Stimulated activated CD8-positive, alpha-beta memory T cell treated with anti-CD3 and anti-CD28 coated beads, Interleukin-15, amount 100 ng/mL, for 48 hours (primary cell): ENCODE measurements at regions not wholly inside any gene's neighbourhood (a gene's known extent, or its start where the extent isn't known, plus 50 kb on each side); places are given as distances from the start of the nearest gene placed in this dataset.

ENCODE experiments used
- DNase-seq, 2 donors: peaks; one replicate each; pipeline ENCODE4 v3.0.0-alpha.2; 2020; ENCODE audit warnings: low read depth in 2 of 2

- DNase-seq = no peak
These were observed 60.5 kb upstream of the TBC1D5 start for GRCh38 chr3:17802950-17803349.

DNA sequence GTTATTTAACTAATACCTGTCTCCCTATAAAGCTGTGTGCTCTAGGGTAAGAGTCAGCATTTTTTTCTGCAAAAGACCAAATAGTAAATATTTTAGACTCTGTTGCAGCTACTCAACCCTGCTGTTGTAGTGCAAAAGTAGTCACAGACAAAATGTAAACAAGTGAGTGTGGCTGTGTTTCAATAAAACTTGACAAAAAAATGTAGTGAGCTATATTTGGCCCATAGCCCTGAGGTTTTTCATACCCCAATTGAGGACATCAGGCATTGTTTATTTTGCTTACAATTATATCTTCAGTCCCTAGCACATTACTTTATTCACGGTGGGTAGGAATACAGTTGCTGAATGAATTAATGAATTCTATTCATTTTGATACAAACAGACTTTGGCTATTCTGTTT is 58.7 kb upstream of the TBC1D5 start:
- no peak for DNase-seq

DNA sequence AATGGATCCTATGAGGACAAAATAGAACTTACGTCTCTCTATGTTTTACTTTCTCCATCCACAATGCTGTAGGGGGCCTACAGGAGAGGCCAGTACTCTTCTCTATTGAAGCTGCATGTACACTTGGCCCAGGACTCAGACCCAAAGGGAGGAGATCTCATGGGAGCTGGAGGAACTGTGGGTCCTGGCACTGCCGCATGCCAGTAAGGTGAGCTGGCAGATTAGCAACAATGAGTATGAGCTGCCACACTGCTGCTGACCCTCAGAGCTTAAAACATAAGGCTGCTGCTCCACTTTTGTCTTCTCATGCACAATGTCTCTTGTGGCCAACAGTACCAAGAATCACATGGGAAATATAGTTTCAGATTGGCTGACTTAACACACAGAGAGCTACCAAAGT is 57.8 kb upstream of the TBC1D5 start:
- no peak for DNase-seq

DNA sequence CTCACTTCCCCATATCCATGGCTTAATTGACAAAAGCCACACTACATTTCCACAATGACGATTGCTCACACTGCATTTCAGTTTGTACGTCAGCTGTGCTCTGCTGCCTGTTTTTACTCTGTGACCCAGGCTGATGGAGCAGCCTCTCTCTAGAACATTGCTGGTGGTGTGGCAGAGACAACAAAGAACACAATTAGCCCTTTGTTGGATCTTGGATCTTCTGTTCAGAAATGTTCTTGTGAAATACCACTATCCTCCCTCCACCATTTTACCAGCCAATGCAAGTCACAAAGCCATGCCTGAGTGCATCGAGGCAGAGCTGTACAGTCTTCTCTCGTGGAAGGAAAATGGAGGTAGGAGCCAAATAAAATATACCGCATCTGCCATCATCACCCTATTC is 56.9 kb upstream of the TBC1D5 start:
- DNase-seq = no peak

DNA sequence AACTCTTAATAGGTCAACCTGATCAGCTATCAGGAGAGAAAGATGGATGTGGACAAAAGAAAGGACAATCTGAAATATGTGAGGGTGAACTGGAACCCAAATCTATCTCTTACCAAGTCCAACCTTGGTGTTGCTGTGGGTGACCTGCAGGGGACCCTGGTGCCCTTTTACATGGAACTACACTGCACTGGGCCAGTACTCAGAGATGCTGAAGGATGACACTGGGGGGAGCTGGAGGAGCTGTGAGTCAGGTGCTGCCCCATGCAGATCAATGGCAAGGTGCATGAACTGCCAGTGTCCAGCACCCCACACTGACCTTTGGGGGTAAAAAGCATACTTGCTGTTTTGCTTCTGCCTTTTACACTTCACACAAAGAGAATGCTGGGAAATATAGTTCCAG is 55.6 kb upstream of the TBC1D5 start:
- no peak for DNase-seq

GRCh38 chr3:17795711-17796110 is 53.3 kb upstream of the TBC1D5 start:
- no peak for DNase-seq

DNA sequence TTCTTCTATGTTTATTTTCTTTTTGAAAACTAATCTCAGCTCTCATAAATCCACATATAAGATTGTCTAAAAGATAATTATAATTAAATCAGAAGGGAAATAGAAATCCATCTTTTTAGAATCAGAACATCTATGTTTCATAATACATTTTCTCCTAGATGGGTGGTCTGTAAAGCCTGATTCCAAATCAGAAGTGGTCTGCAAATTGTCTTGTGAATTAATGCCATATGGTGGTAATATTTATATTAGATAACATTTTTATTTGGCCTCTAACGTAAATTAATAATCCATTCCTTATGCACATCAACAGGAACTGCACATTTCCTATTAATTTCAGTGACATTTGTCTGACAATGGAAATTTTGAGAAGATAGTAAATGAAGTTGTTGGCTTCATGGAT is 52.8 kb upstream of the TBC1D5 start:
- no peak for DNase-seq

GRCh38 chr3:17793542-17794195 is 51.2 kb upstream of the TBC1D5 start:
- DNase-seq = no peak
